ENCODE measurements at regions not wholly inside any gene's neighbourhood (a gene's known extent, or its start where the extent isn't known, plus 50 kb on each side); places are given as distances from the start of the nearest gene placed in this dataset.
"Not testable (repeated sequence)": the region's sequence is repeated elsewhere in the genome, so short reads cannot be mapped to it uniquely, and the experiment has no call there.

GRCh38 chr20:29296256-29297230 is 1960.9 kb upstream of the DEFB115 start:
- DNase-seq: no peak

- DNase-seq: no peak
Observed at GRCh38 chr20:29297411-29298270, 1959.8 kb upstream of the DEFB115 start.

GRCh38 chr20:29298271-29298590 is 1959.2 kb upstream of the DEFB115 start:
- no peak for DNase-seq

- no peak for DNase-seq
Observed at GRCh38 chr20:29298759-29299613, 1958.5 kb upstream of the DEFB115 start.

- no peak for DNase-seq
Observed at GRCh38 chr20:29299811-29300578, 1957.5 kb upstream of the DEFB115 start.

GRCh38 chr20:29300579-29301551 is 1956.6 kb upstream of the DEFB115 start:
- no peak for DNase-seq

GRCh38 chr20:29301624-29302259 is 1955.7 kb upstream of the DEFB115 start:
- no peak for DNase-seq

- no peak for DNase-seq
Observed at GRCh38 chr20:29302979-29303644, 1954.4 kb upstream of the DEFB115 start.

GRCh38 chr20:29306390-29307072 is 1950.9 kb upstream of the DEFB115 start:
- no peak for DNase-seq

- not testable (repeated sequence) for DNase-seq
Observed at GRCh38 chr20:29307484-29307883, 1950.0 kb upstream of the DEFB115 start.

GRCh38 chr20:29308956-29309355 is 1948.5 kb upstream of the DEFB115 start:
- DNase-seq: not testable (repeated sequence)

- DNase-seq: not testable (repeated sequence)
Observed at GRCh38 chr20:29309481-29309880, 1948.0 kb upstream of the DEFB115 start.

GRCh38 chr20:29311046-29311445 is 1946.4 kb upstream of the DEFB115 start:
- DNase-seq: not testable (repeated sequence)

- not testable (repeated sequence) for DNase-seq
Observed at GRCh38 chr20:29312679-29313078, 1944.8 kb upstream of the DEFB115 start.

- no peak for DNase-seq
Observed at GRCh38 chr20:29313481-29313880, 1944.0 kb upstream of the DEFB115 start.

GRCh38 chr20:29314294-29314693 is 1943.2 kb upstream of the DEFB115 start:
- DNase-seq: no peak

- no peak for DNase-seq
Observed at GRCh38 chr20:29318871-29319461, 1938.5 kb upstream of the DEFB115 start.

GRCh38 chr20:29319725-29320124 is 1937.7 kb upstream of the DEFB115 start:
- DNase-seq: no peak
